Right atrium auricular region (tissue), 2 donors: ENCODE measurements at regions not wholly inside any gene's neighbourhood (a gene's known extent, or its start where the extent isn't known, plus 50 kb on each side); places are given as distances from the start of the nearest gene placed in this dataset.
"Not testable (repeated sequence)": the region's sequence is repeated elsewhere in the genome, so short reads cannot be mapped to it uniquely, and the experiment has no call there.

ENCODE experiments used
- DNase-seq: peaks from one replicate; pipeline ENCODE4 v3.0.0-alpha.2; 2019; ENCODE audit warnings: low spot score
- H3K27ac ChIP-seq, 2 donors: fragments of 200-600 bp; sonication (generic); 1 replicate in 1 of 2; 2 replicates in 1 of 2; pipeline ENCODE4 v1.5.1; 2016 to 2019
- H3K27me3 ChIP-seq, 2 donors: fragments of 200-600 bp; sonication (generic); one replicate each; pipeline versions ENCODE4 v1.5.1 to v1.6.0; 2017 to 2019
- H3K36me3 ChIP-seq: fragments of 200-600 bp; sonication (generic); one replicate; pipeline ENCODE4 v1.5.1; 2016
- H3K4me1 ChIP-seq, 2 donors: fragments of 200-600 bp; sonication (generic); one replicate each; pipeline versions ENCODE4 v1.5.1 to v1.6.0; 2017 to 2019
- H3K4me3 ChIP-seq, 2 donors: fragments of 200-600 bp; sonication (generic); 1 replicate in 1 of 2; 2 replicates in 1 of 2; pipeline ENCODE4 v1.5.1; 2017 to 2019; ENCODE audit warnings: mild to moderate bottlenecking in 1 of 2, moderate library complexity in 1 of 2
- H3K9me3 ChIP-seq, 2 donors: fragments of 200-600 bp; sonication (generic); one replicate each; pipeline ENCODE4 v1.5.1; 2019
- TF ChIP-seq, protein P1 (sequence below), 2 donors: fragments of 200-600 bp; sonication (generic); IDR thresholded peaks; one replicate each; pipeline ENCODE4 v1.5.1; 2019; ENCODE audit warnings: antibody characterized with exemption in 2 of 2

DNA sequence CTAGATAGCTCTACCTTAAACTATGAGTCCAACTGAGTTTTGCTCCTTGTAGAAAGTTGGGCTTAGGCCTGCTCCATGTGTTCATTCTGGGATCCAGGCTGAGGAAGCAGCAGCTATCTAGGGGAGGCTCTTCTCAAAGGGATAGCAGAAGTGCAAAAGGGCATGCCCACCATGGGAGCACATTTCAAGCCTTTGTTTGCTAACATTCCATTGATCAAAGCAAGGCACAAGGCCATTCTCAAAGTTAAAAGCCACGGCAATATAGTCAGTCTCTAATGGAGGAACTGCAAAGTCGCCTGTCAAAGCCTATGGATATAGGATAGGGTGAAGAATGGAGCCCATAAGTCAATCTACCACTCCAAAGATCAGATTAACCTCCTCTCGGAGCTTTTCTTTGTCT, 488.1 kb upstream of the ARX start:
- TF ChIP-seq, protein P1, sequence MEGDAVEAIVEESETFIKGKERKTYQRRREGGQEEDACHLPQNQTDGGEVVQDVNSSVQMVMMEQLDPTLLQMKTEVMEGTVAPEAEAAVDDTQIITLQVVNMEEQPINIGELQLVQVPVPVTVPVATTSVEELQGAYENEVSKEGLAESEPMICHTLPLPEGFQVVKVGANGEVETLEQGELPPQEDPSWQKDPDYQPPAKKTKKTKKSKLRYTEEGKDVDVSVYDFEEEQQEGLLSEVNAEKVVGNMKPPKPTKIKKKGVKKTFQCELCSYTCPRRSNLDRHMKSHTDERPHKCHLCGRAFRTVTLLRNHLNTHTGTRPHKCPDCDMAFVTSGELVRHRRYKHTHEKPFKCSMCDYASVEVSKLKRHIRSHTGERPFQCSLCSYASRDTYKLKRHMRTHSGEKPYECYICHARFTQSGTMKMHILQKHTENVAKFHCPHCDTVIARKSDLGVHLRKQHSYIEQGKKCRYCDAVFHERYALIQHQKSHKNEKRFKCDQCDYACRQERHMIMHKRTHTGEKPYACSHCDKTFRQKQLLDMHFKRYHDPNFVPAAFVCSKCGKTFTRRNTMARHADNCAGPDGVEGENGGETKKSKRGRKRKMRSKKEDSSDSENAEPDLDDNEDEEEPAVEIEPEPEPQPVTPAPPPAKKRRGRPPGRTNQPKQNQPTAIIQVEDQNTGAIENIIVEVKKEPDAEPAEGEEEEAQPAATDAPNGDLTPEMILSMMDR (IDR thresholded peaks at IDR 0.05), result no peak
- DNase-seq, result no peak
- H3K9me3 ChIP-seq, result no peaks in the 10 kb centered on the region
- H3K4me1 ChIP-seq, result no peaks in the 10 kb centered on the region
- H3K27me3 ChIP-seq, result no peaks in the 10 kb centered on the region
- H3K4me3 ChIP-seq, result no peak overlapping the region
- no peak overlapping the region for H3K27ac ChIP-seq
- no peaks in the 10 kb centered on the region for H3K36me3 ChIP-seq

GRCh38 chrX:25507801-25508200, 492.0 kb upstream of the ARX start:
- TF ChIP-seq, protein P1 (IDR thresholded peaks at IDR 0.05), result no peak
- Histone ChIP-seq H3K27me3 (no peaks in the 10 kb centered on the region), H3K4me1 (no peaks in the 10 kb centered on the region), H3K36me3 (no peaks in the 10 kb centered on the region), H3K9me3 (no peaks in the 10 kb centered on the region), H3K4me3 (no peak overlapping the region), H3K27ac (no peak overlapping the region)
- no peak for DNase-seq

DNA sequence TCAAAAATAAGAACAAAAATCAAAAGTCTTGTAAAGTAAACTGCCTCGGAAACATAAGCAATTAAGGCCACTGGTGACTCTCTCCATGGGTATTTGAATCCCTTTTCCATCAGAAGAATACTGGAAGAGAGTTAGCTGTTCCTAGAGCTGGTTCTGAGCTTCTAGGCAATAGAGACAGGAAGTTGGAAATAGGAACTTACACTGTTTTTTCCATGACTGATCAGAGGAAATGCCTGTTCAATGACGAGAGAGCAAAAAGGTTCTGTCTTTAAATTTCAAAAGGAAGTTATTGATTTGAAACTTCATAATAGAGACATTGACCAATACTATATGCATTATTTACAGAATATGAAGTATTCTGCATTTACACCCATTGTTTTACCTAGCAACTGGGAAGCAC, 503.5 kb upstream of the ARX start:
- TF ChIP-seq, protein P1 (IDR thresholded peaks at IDR 0.05), result no peak
- DNase-seq, result no peak
- Histone ChIP-seq H3K4me1 (no peaks in the 10 kb centered on the region), H3K4me3 (no peak overlapping the region), H3K27ac (no peak overlapping the region), H3K36me3 (no peaks in the 10 kb centered on the region), H3K27me3 (no peaks in the 10 kb centered on the region), H3K9me3 (no peaks in the 10 kb centered on the region)

GRCh38 chrX:25522443-25523010, 506.8 kb upstream of the ARX start:
- not testable (repeated sequence) for H3K9me3 ChIP-seq, H3K4me1 ChIP-seq, H3K27ac ChIP-seq, DNase-seq, H3K4me3 ChIP-seq, H3K27me3 ChIP-seq, H3K36me3 ChIP-seq

DNA sequence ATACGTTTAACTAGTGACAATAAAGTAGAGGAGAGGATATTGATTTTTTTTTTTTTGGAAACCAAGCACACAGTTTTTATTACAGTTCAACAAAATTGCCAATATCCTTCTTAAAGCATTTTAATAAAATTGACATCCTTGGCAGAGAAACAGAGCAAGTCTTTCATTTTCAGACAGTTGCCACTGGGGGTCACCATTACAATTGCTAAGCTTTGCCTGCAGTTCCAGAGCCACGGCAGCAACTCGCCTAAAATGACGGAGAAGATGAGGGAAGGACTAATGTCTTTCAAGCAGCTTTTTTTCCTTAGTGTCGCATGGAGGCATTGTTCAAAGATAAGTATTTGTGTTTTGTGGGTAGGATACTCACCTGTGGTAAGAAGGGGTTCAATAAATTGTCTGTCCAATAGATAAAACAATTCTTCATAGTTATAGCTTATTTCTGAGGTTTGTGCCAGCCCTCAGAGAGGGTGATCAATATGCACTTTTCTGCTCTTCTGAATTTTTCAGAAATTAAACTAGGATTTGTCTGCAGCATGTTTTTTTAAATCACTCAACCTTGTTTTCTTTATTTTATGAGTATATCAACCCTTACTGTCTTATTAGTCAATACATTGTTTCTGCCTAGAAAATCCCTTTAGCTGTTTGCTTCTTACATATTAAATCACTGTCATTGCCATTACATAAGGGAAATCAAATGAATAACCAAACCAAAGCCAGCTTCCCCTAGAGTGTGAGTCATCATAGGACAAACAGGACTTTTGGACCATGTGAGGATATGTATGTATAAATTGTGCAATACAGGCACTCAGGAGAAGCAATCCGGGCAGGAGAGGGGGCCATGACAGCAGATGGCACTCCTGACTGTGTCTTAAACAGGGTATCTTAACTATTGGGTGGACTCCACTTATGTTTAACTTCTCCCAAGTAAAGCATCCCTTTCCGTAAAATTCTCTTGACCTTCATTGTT, 508.1 kb upstream of the ARX start:
- Histone ChIP-seq H3K4me1 (no peaks in the 10 kb centered on the region), H3K27ac (no peak overlapping the region), H3K36me3 (no peaks in the 10 kb centered on the region), H3K9me3 (no peaks in the 10 kb centered on the region), H3K4me3 (no peak overlapping the region), H3K27me3 (no peaks in the 10 kb centered on the region)
- DNase-seq, result no peak
- TF ChIP-seq, protein P1 (IDR thresholded peaks at IDR 0.05), result peak in 1 of 2 donors; percentile 52

DNA sequence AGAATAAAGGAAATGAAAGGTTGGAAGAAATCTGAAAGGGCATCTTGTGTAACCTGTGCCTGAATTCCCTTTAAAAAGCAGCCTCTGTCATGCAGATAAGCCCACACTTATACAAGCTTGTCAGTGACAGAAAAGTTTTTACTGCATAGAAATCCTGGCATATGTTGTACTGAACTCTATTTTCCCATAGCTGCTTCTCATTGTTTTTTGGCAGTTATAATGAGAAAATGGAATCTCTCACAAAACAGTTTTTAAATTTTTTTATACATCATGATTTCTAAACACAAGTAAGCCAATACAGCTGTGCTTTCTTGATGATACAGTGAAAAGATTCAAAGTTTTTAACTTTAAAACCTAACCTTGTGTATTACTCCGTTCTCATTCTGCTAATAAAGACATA, 511.4 kb upstream of the ARX start:
- no peak for DNase-seq
- H3K27ac ChIP-seq, result no peak overlapping the region

More for the DNA sequence above, 511.4 kb upstream of the ARX start:
- Histone ChIP-seq H3K36me3 (no peaks in the 10 kb centered on the region), H3K27me3 (no peaks in the 10 kb centered on the region), H3K4me1 (no peaks in the 10 kb centered on the region), H3K4me3 (no peak overlapping the region), H3K9me3 (no peaks in the 10 kb centered on the region)
- TF ChIP-seq, protein P1 (IDR thresholded peaks at IDR 0.05), result no peak
